ENCODE measurements at regions not wholly inside any gene's neighbourhood (a gene's known extent, or its start where the extent isn't known, plus 50 kb on each side); places are given as distances from the start of the nearest gene placed in this dataset.
A peak's percentile ranks its signal among the peaks of the same experiment; 100 is the strongest.

GRCh38 chr12:45102818-45103217 lies 51.9 kb upstream of the DBX2 start:
- no peak for DNase-seq (ENCODE audit: low read depth)

- no peak for DNase-seq (ENCODE audit: low read depth)
Measured at GRCh38 chr12:45105996-45106395, 55.1 kb upstream of the DBX2 start.

- no peak for DNase-seq (ENCODE audit: low read depth)
Measured at GRCh38 chr12:45112306-45112705, 61.4 kb upstream of the DBX2 start.

GRCh38 chr12:45121224-45121623 lies 70.3 kb upstream of the DBX2 start:
- no peak for DNase-seq (ENCODE audit: low read depth)

GRCh38 chr12:45122768-45123380 lies 72.0 kb upstream of the DBX2 start:
- peak; percentile 2 for DNase-seq (ENCODE audit: low read depth)

- DNase-seq (ENCODE audit: low read depth), result no peak
Measured at GRCh38 chr12:45124485-45125155, 73.7 kb upstream of the DBX2 start.

GRCh38 chr12:45125997-45126396 lies 75.1 kb upstream of the DBX2 start:
- DNase-seq (ENCODE audit: low read depth), result no peak

GRCh38 chr12:45128637-45129036 lies 77.7 kb upstream of the DBX2 start:
- DNase-seq (ENCODE audit: low read depth), result no peak

- peak; percentile 16 for DNase-seq (ENCODE audit: low read depth)
Measured at GRCh38 chr12:45130881-45131281, 80.0 kb upstream of the DBX2 start.

- no peak for DNase-seq (ENCODE audit: low read depth)
Measured at GRCh38 chr12:45131506-45131905, 80.6 kb upstream of the DBX2 start.

GRCh38 chr12:45138609-45139008 lies 77.3 kb upstream of the ANO6 start:
- no peak for DNase-seq (ENCODE audit: low read depth)

GRCh38 chr12:45148006-45148405 lies 67.9 kb upstream of the ANO6 start:
- DNase-seq (ENCODE audit: low read depth), result no peak

GRCh38 chr12:45148619-45149018 lies 67.3 kb upstream of the ANO6 start:
- DNase-seq (ENCODE audit: low read depth), result no peak

- no peak for DNase-seq (ENCODE audit: low read depth)
Measured at GRCh38 chr12:45165284-45165683, 50.6 kb upstream of the ANO6 start.

- DNase-seq (ENCODE audit: low read depth), result no peak
Measured at GRCh38 chr12:45166056-45166455, 49.8 kb upstream of the ANO6 start.

Data from GM04504 (cell line).